Ovary (tissue), 7 donors: ENCODE measurements at regions not wholly inside any gene's neighbourhood (a gene's known extent, or its start where the extent isn't known, plus 50 kb on each side); places are given as distances from the start of the nearest gene placed in this dataset.

Experiments used
- DNase-seq, 5 donors: peaks; one replicate each; pipeline ENCODE4 v3.0.0-alpha.2; 2019 to 2020
- H3K27ac ChIP-seq, 2 donors: fragments of 200-600 bp; one replicate each; pipeline versions ENCODE4 v1.5.1 to v1.8.0; 2019 to 2022
- H3K27me3 ChIP-seq: fragments of 200-600 bp; one replicate; pipeline ENCODE4 v1.8.0; 2022
- H3K36me3 ChIP-seq: fragments of 200-600 bp; sonication (generic); one replicate; pipeline ENCODE4 v1.5.1; 2019
- H3K4me1 ChIP-seq: one replicate; pipeline ENCODE4 v1.8.1; 2013; ENCODE audit warnings: mild to moderate bottlenecking, moderate library complexity; ENCODE audit not compliant: insufficient read depth
- H3K4me3 ChIP-seq: fragments of 200-600 bp; sonication (generic); one replicate; pipeline ENCODE4 v1.5.1; 2017
- H3K9me3 ChIP-seq, 2 donors: fragments of 200-600 bp in 1 of 2; sonication (generic) in 1 of 2; one replicate each; pipeline versions ENCODE4 v1.5.1 to v1.8.1; 2013 to 2019; ENCODE audit warnings: mild to moderate bottlenecking in 1 of 2, moderate library complexity in 1 of 2
- CTCF ChIP-seq, 3 donors: fragments of 450-650 bp in 2 of 3; fragments of 200-600 bp in 1 of 3; IDR thresholded peaks; one replicate each; pipeline versions ENCODE4 v1.5.1 to v1.8.0; 2016 to 2022; ENCODE audit warnings: antibody characterized with exemption in 3 of 3, mild to moderate bottlenecking in 1 of 3
- EP300 ChIP-seq: sonication (generic); formaldehyde crosslinking; IDR thresholded peaks from one replicate; pipeline ENCODE4 v1.6.1; 2017; ENCODE audit warnings: antibody characterized with exemption
- POLR2A ChIP-seq: fragments of 450-650 bp; IDR thresholded peaks from one replicate; pipeline ENCODE4 v1.6.1; 2017; ENCODE audit warnings: antibody characterized with exemption, mild to moderate bottlenecking, moderate library complexity
- WGBS, 3 donors: extraction: QIAGEN DNeasy Blood & Tissue Kit in 1 of 3; methylation state at CpG; one replicate each; pipeline versions ENCODE4 v1.1.5 to v1.1.7; 2013 to 2017; 5-methylcytosine and 5-hydroxymethylcytosine counted together
- intact Hi-C, 4 donors: fragments of 100-400 bp; cut with DNase I; formaldehyde crosslinking; loops; one replicate each; pipeline versions ENCODE4 v1.11.0 to v1.15.1; 2022 to 2023
- donor health status: DM: no; HTN: no; CAD: no; lungs with moderate emphysema.
- donor health status: DM: no; HTN: no; CAD: no.
- donor health status: Bipolar disorder and iron deficiency.
- donor health status: DM: no; HTN: no; CAD: no.
- donor health status: DM: yes; HTN: yes; CAD: no.

- 46 to 71% (median 54%) methylated on average over 1 of the region's 1 CpG for WGBS, 3 donors
- Histone ChIP-seq H3K27ac (no peak overlapping the region), H3K9me3 (no peaks in the 10 kb centered on the region), H3K27me3 (no peaks in the 10 kb centered on the region), H3K4me3 (no peak overlapping the region), H3K4me1 (no peaks in the 10 kb centered on the region), H3K36me3 (no peaks in the 10 kb centered on the region)
- no peak for TF ChIP-seq POLR2A
- TF ChIP-seq CTCF (IDR thresholded peaks at IDR 0.05) = no peak
- intact Hi-C loops = no loop called here
- no peak for DNase-seq
Observed at GRCh38 chr6:47157063-47157462, 114.9 kb upstream of the ADGRF1 start.

DNA sequence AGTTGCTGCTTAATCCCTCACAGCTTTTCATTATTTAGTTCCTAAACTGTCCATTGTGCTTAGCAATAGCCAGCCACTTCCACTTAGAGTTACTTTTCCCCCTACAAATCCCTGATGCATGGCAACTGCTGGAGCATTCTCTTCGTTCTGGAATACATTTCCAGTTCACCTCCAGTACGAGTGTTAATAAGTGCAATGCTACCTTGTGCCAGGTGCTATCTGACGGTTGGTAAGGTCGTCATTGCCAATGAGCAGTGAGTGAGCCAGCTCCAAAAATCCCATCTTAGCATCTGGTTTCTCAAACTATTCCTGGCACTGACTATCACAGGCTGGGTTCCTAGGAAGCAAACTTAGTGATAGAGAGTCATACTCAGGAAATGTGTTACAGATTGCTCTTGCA lies 114.1 kb upstream of the ADGRF1 start:
- intact Hi-C loops = no loop called here

GRCh38 chr6:47153404-47153755 lies 111.2 kb upstream of the ADGRF1 start:
- H3K36me3 ChIP-seq = no peaks in the 10 kb centered on the region
- no peaks in the 10 kb centered on the region for H3K27me3 ChIP-seq
- no peak overlapping the region for H3K4me3 ChIP-seq
- TF ChIP-seq CTCF (IDR thresholded peaks at IDR 0.05) (no peak), POLR2A (no peak), EP300 (no peak)
- 83 to 89% (median 87%) methylated on average over 3 of the region's 3 CpGs for WGBS, 3 donors
- no peaks in the 10 kb centered on the region for H3K4me1 ChIP-seq
- intact Hi-C loops = no loop called here
- H3K27ac ChIP-seq = no peak overlapping the region
- DNase-seq = no peak
- no peaks in the 10 kb centered on the region for H3K9me3 ChIP-seq

More for the DNA sequence above, 114.1 kb upstream of the ADGRF1 start:
- WGBS, 3 donors = 84 to 88% (median 86%) methylated on average over 4 of the region's 4 CpGs
- Histone ChIP-seq H3K4me1 (no peaks in the 10 kb centered on the region), H3K9me3 (no peaks in the 10 kb centered on the region), H3K27ac (no peak overlapping the region), H3K27me3 (no peaks in the 10 kb centered on the region), H3K4me3 (no peak overlapping the region), H3K36me3 (no peaks in the 10 kb centered on the region)
- TF ChIP-seq CTCF (IDR thresholded peaks at IDR 0.05) = no peak
- no peak for TF ChIP-seq EP300
- no peak for TF ChIP-seq POLR2A
- DNase-seq = no peak

- TF ChIP-seq POLR2A (no peak), EP300 (no peak), CTCF (IDR thresholded peaks at IDR 0.05) (no peak)
- Histone ChIP-seq H3K27me3 (no peaks in the 10 kb centered on the region), H3K27ac (no peak overlapping the region), H3K36me3 (no peaks in the 10 kb centered on the region), H3K9me3 (no peaks in the 10 kb centered on the region), H3K4me1 (no peaks in the 10 kb centered on the region), H3K4me3 (no peak overlapping the region)
- DNase-seq = no peak
- WGBS, 3 donors = 81 to 88% (median 85%) methylated on average over 3 of the region's 3 CpGs
- intact Hi-C loops = no loop called here
Observed at GRCh38 chr6:47152666-47153403, 110.7 kb upstream of the ADGRF1 start.
